OCI-LY1 (cell line): ENCODE measurements at regions not wholly inside any gene's neighbourhood (a gene's known extent, or its start where the extent isn't known, plus 50 kb on each side); places are given as distances from the start of the nearest gene placed in this dataset.

Experiments used
- CTCF ChIP-seq: fragments of 200-600 bp; sonication (generic), shearing (Covaris generic); IDR thresholded peaks from 2 replicates; pipeline ENCODE4 v1.5.1; 2017; ENCODE audit warnings: mild to moderate bottlenecking, antibody characterized with exemption, low read length, moderate library complexity, mixed read lengths
- EZH2 ChIP-seq: fragments of 200-600 bp; sonication (generic), shearing (Covaris generic); IDR thresholded peaks from 2 replicates; pipeline ENCODE4 v1.8.0; 2017; ENCODE audit warnings: borderline replicate concordance, mixed run types, mild to moderate bottlenecking, antibody characterized with exemption, low read length, moderate library complexity, mixed read lengths

- no peak for TF ChIP-seq CTCF
- no peak for TF ChIP-seq EZH2
These were observed 301.6 kb upstream of the DDX53 start for GRCh38 chrX:22698151-22698550.
